PC-9 (cell line): ENCODE measurements at regions not wholly inside any gene's neighbourhood (a gene's known extent, or its start where the extent isn't known, plus 50 kb on each side); places are given as distances from the start of the nearest gene placed in this dataset.

Experiments used
- EZH2 ChIP-seq: fragments of 200-600 bp; sonication (generic); IDR thresholded peaks from 2 replicates; pipeline ENCODE4 v1.8.0; 2017; ENCODE audit warnings: antibody characterized with exemption, low read depth
- TF ChIP-seq, protein P1 (sequence below): fragments of 200-600 bp; sonication (generic); conservative IDR thresholded peaks from 2 replicates; pipeline ENCODE4 v1.6.1; 2017; ENCODE audit warnings: mixed run types, antibody characterized with exemption, mild to moderate bottlenecking, moderate library complexity

DNA sequence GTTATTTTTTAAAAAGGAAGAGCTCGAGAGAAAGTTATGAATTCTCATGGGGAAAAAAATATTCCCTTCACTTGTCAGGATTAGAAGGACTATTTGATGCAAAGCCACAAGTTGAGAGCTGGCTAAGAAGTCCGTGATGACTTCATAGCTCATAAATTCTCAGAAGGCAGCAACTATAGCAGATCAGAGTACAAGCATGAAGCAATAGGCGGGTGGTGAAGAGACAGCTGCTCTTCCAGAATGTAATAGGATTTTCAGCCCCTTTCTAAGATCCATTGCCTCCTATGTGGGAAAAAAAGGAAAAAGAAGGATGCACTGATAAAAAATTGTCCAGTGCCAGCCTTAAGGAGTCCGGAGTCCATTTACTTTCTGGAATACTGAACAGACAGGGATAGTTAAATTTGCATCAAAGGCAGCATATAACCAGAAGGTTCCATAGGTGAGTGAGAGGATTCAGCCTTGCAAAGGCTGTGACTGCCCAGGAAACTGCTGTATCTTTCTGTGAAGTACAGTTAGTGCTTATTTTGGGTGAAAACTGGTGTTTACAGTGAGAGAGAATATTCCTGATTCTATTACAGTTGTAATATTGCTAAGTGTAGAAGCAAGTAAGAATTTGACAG is 929.5 kb upstream of the ALCAM start:
- TF ChIP-seq, protein P1, sequence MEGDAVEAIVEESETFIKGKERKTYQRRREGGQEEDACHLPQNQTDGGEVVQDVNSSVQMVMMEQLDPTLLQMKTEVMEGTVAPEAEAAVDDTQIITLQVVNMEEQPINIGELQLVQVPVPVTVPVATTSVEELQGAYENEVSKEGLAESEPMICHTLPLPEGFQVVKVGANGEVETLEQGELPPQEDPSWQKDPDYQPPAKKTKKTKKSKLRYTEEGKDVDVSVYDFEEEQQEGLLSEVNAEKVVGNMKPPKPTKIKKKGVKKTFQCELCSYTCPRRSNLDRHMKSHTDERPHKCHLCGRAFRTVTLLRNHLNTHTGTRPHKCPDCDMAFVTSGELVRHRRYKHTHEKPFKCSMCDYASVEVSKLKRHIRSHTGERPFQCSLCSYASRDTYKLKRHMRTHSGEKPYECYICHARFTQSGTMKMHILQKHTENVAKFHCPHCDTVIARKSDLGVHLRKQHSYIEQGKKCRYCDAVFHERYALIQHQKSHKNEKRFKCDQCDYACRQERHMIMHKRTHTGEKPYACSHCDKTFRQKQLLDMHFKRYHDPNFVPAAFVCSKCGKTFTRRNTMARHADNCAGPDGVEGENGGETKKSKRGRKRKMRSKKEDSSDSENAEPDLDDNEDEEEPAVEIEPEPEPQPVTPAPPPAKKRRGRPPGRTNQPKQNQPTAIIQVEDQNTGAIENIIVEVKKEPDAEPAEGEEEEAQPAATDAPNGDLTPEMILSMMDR = no peak
- TF ChIP-seq EZH2 = no peak
